HepG2 (cell line): ENCODE measurements at regions not wholly inside any gene's neighbourhood (a gene's known extent, or its start where the extent isn't known, plus 50 kb on each side); places are given as distances from the start of the nearest gene placed in this dataset.
A peak's percentile ranks its signal among the peaks of the same experiment; 100 is the strongest.

ENCODE experiments used
- ATAC-seq: fragments of 200-7000 bp; cut with Tn5 transposase; 3 replicates; pipeline ENCODE4 v1.9.1; 2020; ENCODE audit warnings: mild to moderate bottlenecking, moderate library complexity
- BruUV-seq: library from RNA; stranded (reverse); fragments of 400-500 nt; replicated peaks from 2 replicates; lab custom pipeline; 2021; lab: Mats Ljungman, UMichigan
- CTCF ChIA-PET: fragments of 300-600 bp; formaldehyde crosslinking; extraction: SDS; loops from one replicate; lab custom pipeline; 2021; ENCODE audit warnings: low total read pairs, inconsistent platforms, low intra/inter-chr PET ratio; lab: Yijun Ruan, JAX
- POLR2A ChIA-PET: fragments of 350-600 bp; sonication (Branson Sonifier 250); formaldehyde crosslinking; loops from one replicate; lab custom pipeline; 2020; ENCODE audit warnings: antibody characterized with exemption, inconsistent platforms; lab: Yijun Ruan, JAX
- DNase-seq: peaks from one replicate; pipeline ENCODE4 v3.0.0-alpha.2; 2015; ENCODE audit warnings: low spot score
- FAIRE-seq: peaks from 3 replicates; lab custom pipeline; 2011; peaks lifted over from hg19 to GRCh38; lab: Jason Lieb, UNC
- H2AFZ ChIP-seq: one replicate; pipeline ENCODE4 v1.6.1; 2011; ENCODE audit warnings: low read length, inconsistent platforms
- H3K27ac ChIP-seq: fragments of 300-600 bp; 3 replicates; pipeline ENCODE4 v1.8.0; 2011; ENCODE audit warnings: mixed run types, mild to moderate bottlenecking, mixed read lengths, low read length, inconsistent platforms; ENCODE audit not compliant: insufficient read depth; ENCODE audit errors: extremely low read length
- H3K27me3 ChIP-seq, 2 experiments: fragments of 200-600 bp in 1 of 2; 2 replicates in 1 of 2; 3 replicates in 1 of 2; pipeline versions ENCODE4 v1.6.0 to v1.8.0; 2011; ENCODE audit warnings: low read length in 2 of 2, mild to moderate bottlenecking in 2 of 2, moderate library complexity in 2 of 2, inconsistent platforms in 1 of 2; ENCODE audit not compliant: insufficient read depth in 2 of 2, control insufficient read depth in 1 of 2
- H3K36me3 ChIP-seq, 2 experiments: fragments of 200-600 bp in 1 of 2; replicated peaks in 1 of 2; 2 replicates in 1 of 2; 3 replicates in 1 of 2; pipeline versions ENCODE4 v1.5.1 to v1.8.0; 2011; ENCODE audit warnings: low read length in 2 of 2, inconsistent platforms in 1 of 2; ENCODE audit not compliant: insufficient read depth in 2 of 2, control insufficient read depth in 1 of 2
- H3K4me1 ChIP-seq: 2 replicates; pipeline ENCODE4 v1.5.1; 2012; ENCODE audit warnings: low read length, inconsistent platforms; ENCODE audit not compliant: insufficient read depth
- H3K4me2 ChIP-seq: 2 replicates; pipeline ENCODE4 v1.6.0; 2011; ENCODE audit warnings: low read depth, low read length, inconsistent platforms
- H3K4me3 ChIP-seq, 3 experiments: fragments of 200-600 bp in 1 of 3; sonication (generic), shearing (Covaris generic) in 1 of 3; replicated peaks in 1 of 3; 2 replicates each; pipeline ENCODE4 v1.5.1; 2011 to 2016; ENCODE audit warnings: low read length in 3 of 3, inconsistent platforms in 2 of 3, low read depth in 2 of 3, mild to moderate bottlenecking in 2 of 3, control low read depth in 1 of 3, mixed read lengths in 1 of 3; ENCODE audit not compliant: insufficient read depth in 1 of 3
- H3K79me2 ChIP-seq: one replicate; pipeline ENCODE4 v1.6.1; 2011; ENCODE audit warnings: low read length, inconsistent platforms; ENCODE audit not compliant: insufficient read depth
- H3K9ac ChIP-seq: 2 replicates; pipeline ENCODE4 v1.6.0; 2011; ENCODE audit warnings: mild to moderate bottlenecking, low read depth, low read length, inconsistent platforms; ENCODE audit not compliant: insufficient read depth
- H3K9me3 ChIP-seq: 2 replicates; pipeline ENCODE4 v1.5.1; 2012; ENCODE audit warnings: mild to moderate bottlenecking, low read length
- H4K20me1 ChIP-seq: 2 replicates; pipeline ENCODE4 v1.6.0; 2011; ENCODE audit warnings: inconsistent platforms, mild to moderate bottlenecking, low read length, moderate library complexity; ENCODE audit not compliant: insufficient read depth
- ATAD3A ChIP-seq: sonication (generic); formaldehyde crosslinking; IDR thresholded peaks from 2 replicates; pipeline ENCODE4 v1.4.0; 2020; ENCODE audit warnings: missing genetic modification reagents
- CTCF ChIP-seq: sonication (generic); formaldehyde crosslinking; IDR thresholded peaks from 2 replicates; pipeline ENCODE4 v1.5.0; 2020; ENCODE audit warnings: mild to moderate bottlenecking, missing genetic modification reagents, moderate library complexity
- GABPA ChIP-seq, 2 experiments: IDR thresholded peaks; 2 replicates each; pipeline ENCODE4 v1.6.1; 2011 to 2016; ENCODE audit warnings: low read depth in 2 of 2, low read length in 1 of 2, missing biosample characterization in 1 of 2, missing genetic modification characterization in 1 of 2
- HNF4G ChIP-seq, 2 experiments: sonication (generic) in 1 of 2; formaldehyde crosslinking in 1 of 2; IDR thresholded peaks; 2 replicates each; pipeline versions ENCODE4 v1.4.0 to v1.6.1; 2011 to 2020; ENCODE audit warnings: borderline replicate concordance in 2 of 2, low read depth in 2 of 2, mild to moderate bottlenecking in 2 of 2, low read length in 1 of 2, missing genetic modification reagents in 1 of 2, moderate library complexity in 1 of 2
- MED13 ChIP-seq: sonication (generic); formaldehyde crosslinking; IDR thresholded peaks from 2 replicates; pipeline ENCODE4 v1.5.0; 2020; ENCODE audit warnings: missing genetic modification reagents
- PHB2 ChIP-seq: fragments of 450-650 bp; IDR thresholded peaks from 2 replicates; pipeline ENCODE4 v1.6.1; 2018; ENCODE audit not compliant: partially characterized antibody
- SMC3 ChIP-seq: IDR thresholded peaks from 2 replicates; pipeline ENCODE4 v1.6.1; 2011; ENCODE audit warnings: low read length, improper control_type of control experiment
- STAG1 ChIP-seq: sonication (generic); formaldehyde crosslinking; IDR thresholded peaks from 2 replicates; pipeline ENCODE4 v1.4.0; 2020; ENCODE audit warnings: missing genetic modification reagents
- TFDP2 ChIP-seq: sonication (generic); formaldehyde crosslinking; IDR thresholded peaks from 2 replicates; pipeline ENCODE4 v1.4.0; 2020; ENCODE audit warnings: missing genetic modification reagents
- YEATS2 ChIP-seq: sonication (generic); formaldehyde crosslinking; IDR thresholded peaks from 2 replicates; pipeline ENCODE4 v1.4.0; 2020; ENCODE audit warnings: missing genetic modification reagents, borderline replicate concordance
- ZFAT ChIP-seq: sonication (generic); formaldehyde crosslinking; conservative IDR thresholded peaks from 2 replicates; pipeline ENCODE4 v1.8.1; 2023; ENCODE audit warnings: missing genetic modification reagents, inconsistent platforms
- ZNF367 ChIP-seq: sonication (generic); formaldehyde crosslinking; IDR thresholded peaks from 2 replicates; pipeline ENCODE4 v1.4.0; 2020; ENCODE audit warnings: missing genetic modification reagents, borderline replicate concordance
- ZNF552 ChIP-seq: sonication (generic); formaldehyde crosslinking; IDR thresholded peaks from 2 replicates; pipeline ENCODE4 v1.9.0; 2022; ENCODE audit warnings: missing genetic modification reagents, mild to moderate bottlenecking, borderline replicate concordance
- WGBS: methylation state at CpG from one replicate; pipeline ENCODE4 v1.1.6; 2017; ENCODE audit warnings: low lambda C conversion rate; 5-methylcytosine and 5-hydroxymethylcytosine counted together
- in situ Hi-C: cut with HindIII; loops from 2 replicates; pipeline ENCODE4 v1.10.0; 2017; ENCODE audit warnings: low pct_unique_long_range_greater_than_20kb; ENCODE audit not compliant: extremely low pct_ligation_motif_present
- intact Hi-C: fragments of 100-400 bp; cut with micrococcal nuclease; formaldehyde crosslinking; loops from one replicate; pipeline ENCODE4 v1.10.0; 2022; ENCODE audit not compliant: unreplicated experiment

DNA sequence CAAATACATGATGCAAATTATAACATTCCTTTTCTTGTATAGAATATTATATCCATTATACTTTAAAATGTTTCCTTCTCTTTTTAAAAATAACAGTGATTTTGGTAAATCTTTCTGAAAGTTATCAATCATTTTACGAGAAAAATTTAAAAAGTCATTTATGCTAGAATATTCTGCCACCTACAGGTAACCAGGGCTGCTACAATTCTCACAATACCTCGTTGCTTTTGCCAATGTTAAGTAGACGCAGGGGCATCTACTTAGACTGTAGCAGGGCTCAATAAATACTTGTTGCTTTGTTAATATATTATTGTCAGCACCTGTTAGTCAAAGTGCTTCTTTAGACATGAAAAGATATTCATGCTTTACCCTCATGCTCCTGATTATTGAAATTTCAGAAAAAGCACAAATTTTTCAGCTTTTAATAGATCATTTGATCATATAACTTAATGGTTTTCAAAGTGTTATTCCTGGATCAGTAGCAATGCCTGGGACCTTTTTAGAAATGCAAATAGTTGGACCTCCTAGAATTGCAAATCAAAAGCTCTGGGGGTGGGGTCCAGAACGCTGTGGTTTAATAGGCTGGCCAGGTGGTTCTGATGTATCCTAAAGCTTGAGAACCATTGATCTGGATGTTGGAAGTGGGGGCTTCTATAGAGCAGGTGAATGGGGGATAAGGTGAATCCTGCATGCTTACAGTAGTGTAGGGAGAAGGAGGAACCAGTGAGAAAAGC is 223.6 kb upstream of the PDZRN3 start:
- Histone ChIP-seq H3K4me2 (no peak overlapping the region), H3K36me3 (no peaks in the 10 kb centered on the region), H4K20me1 (no peaks in the 10 kb centered on the region), H3K27ac (no peak overlapping the region), H3K27me3 (no peaks in the 10 kb centered on the region), H2AFZ (no peak overlapping the region), H3K9ac (no peak overlapping the region), H3K4me3 (no peak overlapping the region), H3K79me2 (no peaks in the 10 kb centered on the region), H3K4me1 (no peaks in the 10 kb centered on the region), H3K9me3 (no peaks in the 10 kb centered on the region)
- FAIRE-seq (no peak), ATAC-seq (0 out of 3 replicates have a peak, but pooled peaks have one; percentile 45), DNase-seq (peak; percentile 3)
- WGBS = under 1% methylated on average over 4 of the region's 4 CpGs
- intact Hi-C loops (no loop called here), in situ Hi-C loops (loop anchor here (5.0 kb wide), 1 partner anchor 341 kb away; no protein-coding TSS in a partner anchor)
- POLR2A ChIA-PET = no interaction called here
- CTCF ChIA-PET = interaction anchor here (2.0 kb wide), 1 partner anchor 340 kb away, joined by 7 read pairs; no protein-coding TSS in a partner anchor
- TF ChIP-seq CTCF (CRISPR knock-in tag) (peak; percentile 43), SMC3 (0 out of 2 replicates have a peak, but pooled peaks have one; percentile 4), STAG1 (CRISPR knock-in tag) (peak; percentile 52), ATAD3A (no peak)
- no TSS peak for BruUV-seq

DNA sequence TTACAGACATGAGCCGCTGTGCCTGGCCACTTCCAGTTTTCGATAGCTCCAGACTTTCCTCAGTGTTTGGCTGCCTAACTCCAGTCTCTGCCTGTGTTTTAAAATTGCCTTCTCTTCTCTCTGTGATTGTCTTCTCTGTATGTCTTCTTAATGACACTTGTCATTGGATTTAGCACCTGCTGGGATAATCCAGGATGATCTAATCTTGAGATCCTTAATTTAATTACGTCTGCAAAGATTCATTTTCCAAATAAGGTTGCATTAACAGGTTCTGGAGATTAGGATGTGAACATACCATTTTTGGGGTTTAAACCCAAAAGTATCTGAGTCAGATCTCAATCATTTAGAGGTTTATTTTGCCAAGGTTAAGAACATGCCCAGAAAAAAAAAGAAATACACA is 222.2 kb upstream of the PDZRN3 start:
- H3K9ac ChIP-seq = no peak overlapping the region
- POLR2A ChIA-PET = no interaction called here
- H3K79me2 ChIP-seq = no peaks in the 10 kb centered on the region
- H3K4me1 ChIP-seq = no peaks in the 10 kb centered on the region
- intact Hi-C loops (no loop called here), in situ Hi-C loops (loop anchor here (5.0 kb wide), 1 partner anchor 340 kb away; no protein-coding TSS in a partner anchor)
- CTCF ChIA-PET = no interaction called here
- 27% methylated on average over 3 of the region's 3 CpGs for WGBS
- H3K4me2 ChIP-seq = no peak overlapping the region
- H3K36me3 ChIP-seq = no peaks in the 10 kb centered on the region
- H4K20me1 ChIP-seq = no peaks in the 10 kb centered on the region
- FAIRE-seq (no peak), DNase-seq (no peak), ATAC-seq (no peak)
- TF ChIP-seq ZNF367 (CRISPR knock-in tag) (no peak), MED13 (CRISPR knock-in tag) (no peak), ZFAT (CRISPR knock-in tag) (no peak), HNF4G (IDR thresholded peaks at IDR 0.05; ENCODE audit: borderline replicate concordance, low read depth, low read length) (no peak), HNF4G (CRISPR knock-in tag; IDR thresholded peaks at IDR 0.05; ENCODE audit: borderline replicate concordance, low read depth) (no peak), YEATS2 (CRISPR knock-in tag) (no peak), GABPA (IDR thresholded peaks at IDR 0.05; ENCODE audit: low read depth, low read length) (no peak), GABPA (CRISPR knock-in tag; IDR thresholded peaks at IDR 0.05; ENCODE audit: low read depth) (no peak), ZNF552 (CRISPR knock-in tag) (no peak), TFDP2 (CRISPR knock-in tag) (no peak), PHB2 (no peak)
- BruUV-seq = no TSS peak
- H3K9me3 ChIP-seq = no peaks in the 10 kb centered on the region
- no peaks in the 10 kb centered on the region for H3K27me3 ChIP-seq
- no peak overlapping the region for H3K4me3 ChIP-seq
- H3K27ac ChIP-seq = no peak overlapping the region
- H2AFZ ChIP-seq = no peak overlapping the region
